AG04450 (cell line): ENCODE measurements at regions not wholly inside any gene's neighbourhood (a gene's known extent, or its start where the extent isn't known, plus 50 kb on each side); places are given as distances from the start of the nearest gene placed in this dataset.
"Not testable (repeated sequence)": the region's sequence is repeated elsewhere in the genome, so short reads cannot be mapped to it uniquely, and the experiment has no call there.

ENCODE experiments used
- CTCF ChIA-PET: fragments of 300-600, 350-600 bp; formaldehyde crosslinking; extraction: SDS; loops from one replicate; lab custom pipeline; 2022; ENCODE audit warnings: antibody characterized with exemption, inconsistent platforms; lab: Charles Lee
- POLR2A ChIA-PET: fragments of 350-600 bp; formaldehyde crosslinking; extraction: SDS; loops from one replicate; lab custom pipeline; 2021; ENCODE audit warnings: antibody characterized with exemption, inconsistent platforms; lab: Yijun Ruan, JAX
- DNase-seq: peaks from one replicate; pipeline ENCODE4 v3.0.0-alpha.2; 2011; ENCODE audit warnings: low read depth, low spot score
- H3K27ac ChIP-seq: one replicate; pipeline ENCODE4 v1.5.1; 2012; ENCODE audit warnings: low read depth, low read length, control low read depth
- H3K27me3 ChIP-seq: one replicate; pipeline ENCODE4 v1.6.0; 2012; ENCODE audit warnings: low read length; ENCODE audit not compliant: control insufficient read depth, insufficient read depth
- H3K4me3 ChIP-seq: 2 replicates; pipeline ENCODE4 v1.5.1; 2011; ENCODE audit warnings: mild to moderate bottlenecking, low read depth, low read length, control low read depth
- H3K9me3 ChIP-seq: 2 replicates; pipeline ENCODE4 v1.5.1; 2012; ENCODE audit warnings: low read length; ENCODE audit not compliant: control insufficient read depth, insufficient read depth
- TF ChIP-seq, protein P1 (sequence below): IDR thresholded peaks from 2 replicates; pipeline ENCODE4 v1.5.1; 2011; ENCODE audit warnings: low read depth, low read length, control low read depth, inconsistent platforms

DNA sequence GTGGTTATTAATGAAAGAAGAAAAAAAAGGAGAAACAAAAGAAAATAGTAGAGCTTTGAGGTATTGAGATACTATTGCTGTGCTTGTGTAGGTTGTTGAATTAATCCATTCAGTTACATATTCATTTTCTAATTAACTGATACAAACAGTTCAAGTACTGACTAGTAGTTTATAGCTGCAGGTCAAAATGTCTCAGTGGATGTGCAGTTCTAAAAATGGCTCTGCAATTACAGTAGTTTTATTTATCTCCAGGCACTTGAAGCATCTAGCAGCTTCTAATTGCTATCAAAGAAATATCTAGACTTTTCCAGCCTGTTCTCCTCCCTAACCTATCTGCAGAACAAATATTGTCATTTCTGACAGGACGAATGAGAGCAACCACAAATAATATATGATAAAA is 1887.7 kb upstream of the PCDH7 start:
- POLR2A ChIA-PET, result no interaction called here
- CTCF ChIA-PET, result no interaction called here

DNA sequence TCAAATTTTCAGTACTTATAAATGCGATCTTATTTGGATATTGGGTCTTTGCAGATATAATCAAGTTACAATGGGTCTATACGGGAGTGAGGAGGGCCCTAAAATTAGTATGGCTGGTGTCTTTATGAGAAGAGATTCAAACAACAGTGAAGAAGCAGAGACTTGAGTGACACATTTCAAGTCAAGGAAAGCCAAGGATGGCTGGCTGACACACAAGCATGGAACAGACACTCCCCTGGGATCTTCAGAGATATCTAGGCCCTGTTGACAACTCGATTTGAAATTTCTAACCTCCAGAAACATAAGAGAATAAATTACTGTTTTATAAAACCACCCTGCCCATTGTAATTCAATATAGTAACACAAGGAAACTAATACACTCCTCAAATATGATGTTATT is 1886.0 kb upstream of the PCDH7 start:
- Histone ChIP-seq H3K4me3 (no peak overlapping the region), H3K27me3 (no peaks in the 10 kb centered on the region), H3K9me3 (0 out of 2 replicates have a peak, but pooled peaks cover 3% of the 10 kb centered on the region), H3K27ac (no peak overlapping the region)
- CTCF ChIA-PET, result no interaction called here
- POLR2A ChIA-PET, result no interaction called here
- no peak for DNase-seq
- TF ChIP-seq, protein P1, sequence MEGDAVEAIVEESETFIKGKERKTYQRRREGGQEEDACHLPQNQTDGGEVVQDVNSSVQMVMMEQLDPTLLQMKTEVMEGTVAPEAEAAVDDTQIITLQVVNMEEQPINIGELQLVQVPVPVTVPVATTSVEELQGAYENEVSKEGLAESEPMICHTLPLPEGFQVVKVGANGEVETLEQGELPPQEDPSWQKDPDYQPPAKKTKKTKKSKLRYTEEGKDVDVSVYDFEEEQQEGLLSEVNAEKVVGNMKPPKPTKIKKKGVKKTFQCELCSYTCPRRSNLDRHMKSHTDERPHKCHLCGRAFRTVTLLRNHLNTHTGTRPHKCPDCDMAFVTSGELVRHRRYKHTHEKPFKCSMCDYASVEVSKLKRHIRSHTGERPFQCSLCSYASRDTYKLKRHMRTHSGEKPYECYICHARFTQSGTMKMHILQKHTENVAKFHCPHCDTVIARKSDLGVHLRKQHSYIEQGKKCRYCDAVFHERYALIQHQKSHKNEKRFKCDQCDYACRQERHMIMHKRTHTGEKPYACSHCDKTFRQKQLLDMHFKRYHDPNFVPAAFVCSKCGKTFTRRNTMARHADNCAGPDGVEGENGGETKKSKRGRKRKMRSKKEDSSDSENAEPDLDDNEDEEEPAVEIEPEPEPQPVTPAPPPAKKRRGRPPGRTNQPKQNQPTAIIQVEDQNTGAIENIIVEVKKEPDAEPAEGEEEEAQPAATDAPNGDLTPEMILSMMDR, result no peak

More for the DNA sequence above, 1887.7 kb upstream of the PCDH7 start:
- no peak for DNase-seq
- TF ChIP-seq, protein P1, result no peak
- Histone ChIP-seq H3K27ac (no peak overlapping the region), H3K9me3 (peaks cover 12% of the 10 kb centered on the region), H3K4me3 (no peak overlapping the region), H3K27me3 (no peaks in the 10 kb centered on the region)

DNA sequence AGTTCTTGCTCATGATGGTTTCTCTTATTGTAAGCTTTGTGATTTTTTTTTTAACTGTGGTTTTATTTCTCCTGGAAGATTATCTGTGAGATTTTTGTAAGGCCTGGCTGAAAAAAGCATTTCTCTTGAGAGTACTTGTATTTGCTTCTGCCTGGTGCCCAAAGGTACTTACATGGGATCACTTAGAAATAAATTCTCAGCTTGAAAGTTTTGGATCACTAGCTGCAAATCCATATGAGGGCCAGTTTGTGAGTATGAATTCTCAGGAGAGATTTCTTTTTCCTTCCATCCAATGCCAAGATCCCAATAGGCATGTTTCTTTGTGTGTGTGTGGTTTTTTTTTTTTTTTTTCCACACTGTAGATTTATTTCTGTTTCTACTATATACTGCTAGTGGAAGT is 1884.7 kb upstream of the PCDH7 start:
- Histone ChIP-seq H3K9me3 (no peaks in the 10 kb centered on the region), H3K4me3 (no peak overlapping the region), H3K27me3 (no peaks in the 10 kb centered on the region), H3K27ac (no peak overlapping the region)
- TF ChIP-seq, protein P1, result no peak
- POLR2A ChIA-PET, result interaction anchor here (0.7 kb wide), 1 partner anchor 217 kb away, joined by 5 read pairs; no protein-coding TSS in a partner anchor
- CTCF ChIA-PET, result no interaction called here
- no peak for DNase-seq

DNA sequence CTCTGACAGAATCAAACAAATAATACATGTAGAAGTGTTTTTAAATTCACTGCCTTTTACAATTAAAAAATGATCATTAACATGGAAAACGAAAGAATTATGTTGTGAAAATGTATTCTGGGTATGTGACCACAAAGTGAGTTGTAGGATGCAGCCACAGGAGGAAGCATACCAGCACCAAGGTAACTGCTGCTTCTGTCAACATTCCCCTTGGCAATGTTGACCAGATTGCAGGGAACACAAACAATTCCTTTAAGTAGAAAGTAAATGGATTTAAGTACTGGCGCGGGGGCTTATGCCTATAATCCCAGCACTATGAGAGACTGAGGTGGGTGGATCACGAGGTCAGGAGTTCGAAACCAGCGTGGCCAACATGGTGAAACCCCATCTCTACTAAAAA is 1877.9 kb upstream of the PCDH7 start:
- H3K9me3 ChIP-seq, result no peaks in the 10 kb centered on the region
- no peak overlapping the region for H3K27ac ChIP-seq
- H3K4me3 ChIP-seq, result no peak overlapping the region
- TF ChIP-seq, protein P1, result no peak
- no peak for DNase-seq
- ChIA-PET CTCF (interaction anchor here (0.6 kb wide), 1 partner anchor 1494 kb away, joined by 3 read pairs; no protein-coding TSS in a partner anchor), POLR2A (no interaction called here)
- H3K27me3 ChIP-seq, result no peaks in the 10 kb centered on the region

DNA sequence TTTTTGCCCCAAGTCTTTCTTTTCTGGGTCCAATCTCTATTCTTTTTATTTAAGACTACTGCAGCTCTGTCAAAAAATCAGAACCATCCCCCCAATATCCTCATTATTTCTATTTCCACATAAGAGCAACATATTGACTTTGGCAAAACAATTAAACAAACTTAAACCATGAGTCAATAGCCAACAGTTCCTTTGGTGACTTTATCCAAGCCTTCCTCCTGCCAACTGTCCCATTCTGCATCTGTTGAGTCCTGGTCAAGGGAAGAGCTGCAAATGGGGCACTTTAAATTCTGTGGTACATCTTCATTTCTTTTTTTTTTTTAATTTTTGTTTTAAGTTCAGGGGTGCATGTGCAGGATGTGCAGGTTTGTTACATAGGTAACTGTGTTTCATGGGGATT is 1875.0 kb upstream of the PCDH7 start:
- POLR2A ChIA-PET, result no interaction called here
- Histone ChIP-seq H3K9me3 (no peaks in the 10 kb centered on the region), H3K27me3 (no peaks in the 10 kb centered on the region), H3K27ac (no peak overlapping the region), H3K4me3 (no peak overlapping the region)
- TF ChIP-seq, protein P1, result no peak
- CTCF ChIA-PET, result no interaction called here
- DNase-seq, result no peak

DNA sequence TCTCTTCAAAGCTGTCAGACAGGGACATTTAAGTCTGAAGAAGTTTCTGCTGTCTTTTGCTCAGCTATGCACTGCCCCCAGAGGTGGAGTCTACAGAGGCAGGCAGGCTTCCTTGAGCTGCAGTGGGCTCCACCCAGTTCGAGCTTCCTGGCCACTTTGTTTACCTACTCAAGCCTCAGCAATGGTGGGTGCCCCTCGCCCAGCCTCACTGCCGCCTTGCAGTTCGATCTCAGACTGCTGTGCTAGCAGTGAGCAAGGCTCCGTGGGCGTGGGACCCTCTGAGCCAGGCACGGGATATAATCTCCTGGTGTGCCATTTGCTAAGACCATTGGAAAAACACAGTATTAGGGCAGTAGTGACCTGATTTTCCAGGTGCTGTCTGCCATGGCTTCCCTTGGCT is 1863.1 kb upstream of the PCDH7 start:
- POLR2A ChIA-PET, H3K27ac ChIP-seq, H3K9me3 ChIP-seq, DNase-seq, CTCF ChIA-PET, H3K27me3 ChIP-seq, H3K4me3 ChIP-seq: not testable (repeated sequence)
